HepG2 (cell line): ENCODE measurements at regions not wholly inside any gene's neighbourhood (a gene's known extent, or its start where the extent isn't known, plus 50 kb on each side); places are given as distances from the start of the nearest gene placed in this dataset.

Experiments
- FOXJ3 ChIP-seq: sonication (generic); formaldehyde crosslinking; IDR thresholded peaks from 2 replicates; pipeline ENCODE4 v1.4.0; 2020; ENCODE audit warnings: missing genetic modification reagents, mild to moderate bottlenecking, borderline replicate concordance
- KDM1A ChIP-seq: IDR thresholded peaks from 2 replicates; pipeline ENCODE4 v1.6.1; 2016; ENCODE audit warnings: missing compliant biosample characterization
- ZNF10 ChIP-seq: sonication (generic); formaldehyde crosslinking; IDR thresholded peaks from 2 replicates; pipeline ENCODE4 v1.4.0; 2020; ENCODE audit warnings: mild to moderate bottlenecking, low read depth, missing genetic modification reagents, borderline replicate concordance
- ZNF24 ChIP-seq: fragments of 450-650 bp; IDR thresholded peaks from 2 replicates; pipeline ENCODE4 v1.6.1; 2017; ENCODE audit warnings: antibody characterized with exemption, mild to moderate bottlenecking
- ZNF780A ChIP-seq: sonication (generic); formaldehyde crosslinking; IDR thresholded peaks from 2 replicates; pipeline ENCODE4 v1.8.0; 2022; ENCODE audit warnings: mild to moderate bottlenecking, missing genetic modification reagents, moderate library complexity

DNA sequence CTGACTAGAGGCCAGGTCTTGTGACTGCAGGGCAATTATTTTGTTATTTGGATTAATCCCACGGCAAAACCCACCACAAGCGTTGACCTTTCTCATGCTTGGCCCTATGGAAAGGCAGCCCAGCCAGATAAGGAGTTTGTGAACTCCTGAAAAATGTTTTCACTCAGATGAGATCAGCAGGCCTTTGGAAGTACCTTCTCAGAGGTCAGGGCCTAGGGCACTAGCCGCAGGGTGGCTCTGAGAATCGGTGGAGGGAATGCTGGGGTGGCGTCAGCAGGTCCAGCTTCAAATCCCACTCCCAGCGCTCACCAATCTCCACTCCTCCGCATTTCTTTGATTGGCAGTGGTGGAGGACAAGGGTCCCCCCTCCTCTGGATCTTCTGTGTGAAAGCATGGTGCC, 194.4 kb downstream of the GADD45G start:
- TF ChIP-seq ZNF10 (CRISPR knock-in tag) (no peak), KDM1A (CRISPR knock-in tag) (no peak), ZNF24 (no peak), FOXJ3 (no peak), ZNF780A (CRISPR knock-in tag) (no peak)
